Right lung (tissue), 2 donors: ENCODE measurements at regions not wholly inside any gene's neighbourhood (a gene's known extent, or its start where the extent isn't known, plus 50 kb on each side); places are given as distances from the start of the nearest gene placed in this dataset.

Source experiments
- DNase-seq, 2 donors: peaks; one replicate each; pipeline ENCODE4 v3.0.0-alpha.2; 2013

DNA sequence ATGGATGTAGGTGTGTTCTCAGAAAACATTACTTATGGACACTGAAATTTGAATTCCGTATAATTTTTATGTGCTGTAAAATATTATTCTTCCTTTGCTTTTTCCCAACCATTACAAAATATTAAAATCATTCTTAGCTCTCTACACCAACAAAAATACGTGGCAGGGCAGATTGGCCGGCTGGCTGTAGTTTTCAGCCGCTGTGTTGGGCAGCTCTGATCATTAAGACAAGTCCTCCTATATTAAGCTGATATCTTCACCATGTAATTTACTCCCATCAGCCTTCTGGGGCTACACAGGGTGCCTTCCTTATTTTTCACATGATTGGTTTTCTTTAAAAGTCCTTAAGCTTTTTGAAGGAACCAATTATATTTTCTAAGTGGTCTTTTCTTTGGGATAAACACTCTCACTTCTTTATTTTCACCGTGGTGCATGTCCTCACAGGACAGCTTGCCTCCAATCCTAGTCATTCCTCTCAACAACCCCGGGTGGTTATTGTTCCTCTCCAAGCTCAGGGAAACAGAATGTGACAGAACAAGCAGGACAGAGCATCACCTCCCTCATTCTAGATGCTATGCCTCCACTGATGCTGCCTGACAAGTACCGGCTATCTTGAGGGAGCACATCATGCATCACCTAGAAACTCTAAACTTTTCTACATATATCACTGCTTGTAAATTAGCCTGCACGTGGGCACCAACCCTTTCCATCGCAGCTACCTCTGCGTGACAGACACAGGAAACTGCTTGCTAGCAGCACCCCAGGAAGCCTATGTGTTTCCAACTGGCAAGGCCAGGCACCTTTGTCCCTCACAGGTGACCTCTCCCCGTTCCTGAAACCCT, 362.3 kb downstream of the MYCN start:
- DNase-seq = no peak

DNA sequence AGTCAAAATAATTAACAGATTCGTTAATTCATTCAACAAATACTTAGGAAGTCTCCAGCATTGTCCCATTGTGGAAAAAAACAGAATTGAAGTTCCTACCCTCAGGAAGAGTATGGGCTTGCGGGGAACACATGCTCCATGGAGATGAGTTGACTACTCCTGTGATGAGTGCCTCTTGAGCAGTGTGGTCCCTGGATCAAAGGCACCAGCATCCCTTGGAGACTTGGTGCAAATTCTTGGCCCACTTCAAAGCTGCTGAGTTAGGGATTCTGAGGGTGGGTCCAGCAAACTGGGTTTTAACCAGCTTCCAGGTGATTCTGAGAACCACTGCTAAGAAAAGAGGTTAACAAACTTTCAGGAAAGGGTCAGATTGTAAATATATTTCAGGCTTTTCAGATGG, 361.6 kb downstream of the MYCN start:
- no peak for DNase-seq

DNA sequence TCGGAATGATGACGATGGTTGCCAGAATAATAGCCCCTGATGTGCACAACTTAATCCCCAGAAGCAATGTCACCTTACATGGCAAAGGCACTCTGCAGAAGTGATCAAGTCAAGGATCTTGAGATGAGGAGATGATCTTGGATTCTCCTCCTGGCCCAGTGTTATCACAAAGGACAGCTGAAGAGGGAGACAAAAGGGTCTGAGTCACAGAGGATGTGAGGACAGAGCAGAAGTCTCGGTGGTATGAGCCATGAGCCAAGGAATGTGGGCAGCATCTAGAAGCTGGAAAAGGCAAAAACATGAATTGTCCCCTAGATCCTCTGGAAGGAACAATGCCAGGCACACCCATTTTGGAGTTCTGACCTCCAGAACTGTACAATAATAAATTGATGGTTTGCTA, 358.5 kb downstream of the MYCN start:
- no peak for DNase-seq

DNA sequence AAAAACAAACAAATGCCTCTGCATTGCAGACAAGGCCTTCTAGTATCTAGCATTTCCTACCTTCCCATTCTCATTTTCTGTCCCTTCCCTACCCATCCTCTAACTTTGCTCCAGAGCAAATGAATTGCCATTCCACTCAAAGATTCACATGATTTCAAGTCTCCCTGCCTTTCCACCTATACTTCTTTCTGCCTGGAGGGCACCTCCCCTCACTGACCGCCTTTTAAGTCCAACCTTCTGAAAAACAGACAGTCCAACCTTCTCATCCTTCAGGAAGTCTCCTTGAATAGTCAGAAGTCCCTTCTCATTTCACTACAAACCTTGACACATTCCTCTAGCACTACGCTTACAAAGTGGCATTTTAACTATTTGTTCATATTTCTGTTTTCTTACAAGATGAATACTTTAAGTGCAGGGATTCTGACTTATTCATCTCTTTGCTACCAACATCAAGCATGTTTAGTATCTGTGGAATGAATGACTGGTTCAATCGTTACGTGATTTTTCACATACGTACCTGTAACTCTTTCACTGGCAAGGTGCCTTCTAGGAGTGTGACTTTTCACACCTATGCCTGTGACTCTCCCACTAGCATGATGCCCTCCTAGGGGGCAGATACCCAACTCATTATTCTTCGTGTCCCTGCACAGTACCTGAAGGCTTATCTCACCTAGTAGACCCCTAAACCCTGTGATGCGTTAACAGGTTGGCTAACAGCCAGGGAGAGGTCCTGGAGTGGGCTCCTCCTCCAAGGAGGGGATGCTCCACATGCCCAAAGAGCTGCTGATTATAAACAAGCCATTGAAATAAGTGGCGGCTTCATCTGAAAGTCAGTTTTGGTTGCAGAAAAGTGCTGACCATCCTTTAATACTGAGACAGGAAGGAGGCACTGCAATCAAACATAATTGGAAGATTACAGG, 356.2 kb downstream of the MYCN start:
- DNase-seq = no peak

DNA sequence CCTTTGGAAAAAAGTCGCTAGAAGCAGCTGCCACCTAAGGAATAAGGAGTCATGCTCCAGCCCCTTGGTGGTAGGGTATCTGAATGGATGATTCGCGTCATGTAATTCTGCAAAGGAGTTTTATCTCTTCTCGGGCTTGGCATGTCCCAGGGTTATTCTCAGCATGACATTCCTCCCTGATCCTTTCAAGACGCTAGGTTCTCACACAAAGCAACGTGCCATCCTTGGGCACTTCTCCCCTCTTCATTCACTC, 355.6 kb downstream of the MYCN start:
- DNase-seq = no peak

DNA sequence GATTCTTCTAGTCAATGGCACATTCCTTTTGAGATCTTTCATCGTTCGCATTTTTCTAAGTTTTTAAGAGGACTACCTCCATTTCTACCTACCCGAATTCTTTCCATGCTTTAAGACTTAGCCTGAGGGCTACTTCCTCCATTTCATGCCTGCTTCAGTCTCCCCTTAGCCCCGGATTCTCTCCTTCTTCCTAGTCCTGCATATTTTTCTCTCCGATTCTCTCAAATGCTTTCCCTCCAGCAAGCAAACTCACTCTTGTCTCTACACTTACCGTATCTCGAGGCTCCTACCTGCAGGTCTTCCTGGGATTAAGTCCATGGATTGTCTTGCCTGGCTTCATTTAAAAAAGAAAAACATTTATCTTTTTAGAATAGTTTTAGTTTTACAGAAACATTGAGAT, 354.4 kb downstream of the MYCN start:
- DNase-seq = no peak

DNA sequence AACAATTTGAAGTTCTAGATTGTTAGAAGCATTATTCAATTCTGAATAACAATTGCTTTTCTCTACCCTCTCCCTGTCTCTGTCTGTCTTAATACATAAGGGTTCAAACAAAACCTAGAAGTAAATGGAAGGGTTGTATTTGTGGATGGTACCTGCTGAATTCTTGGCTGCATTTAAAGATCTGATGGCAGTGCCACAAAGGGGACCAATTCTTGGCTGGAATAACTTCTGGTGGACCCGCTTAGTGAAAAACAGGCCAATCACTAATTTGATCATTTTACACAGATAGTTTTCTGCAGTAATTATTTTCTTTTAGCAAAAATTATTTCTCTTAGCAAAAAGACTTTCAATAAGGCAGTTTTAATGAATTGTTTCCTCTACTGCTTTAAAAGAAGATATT, 353.5 kb downstream of the MYCN start:
- DNase-seq = no peak

DNA sequence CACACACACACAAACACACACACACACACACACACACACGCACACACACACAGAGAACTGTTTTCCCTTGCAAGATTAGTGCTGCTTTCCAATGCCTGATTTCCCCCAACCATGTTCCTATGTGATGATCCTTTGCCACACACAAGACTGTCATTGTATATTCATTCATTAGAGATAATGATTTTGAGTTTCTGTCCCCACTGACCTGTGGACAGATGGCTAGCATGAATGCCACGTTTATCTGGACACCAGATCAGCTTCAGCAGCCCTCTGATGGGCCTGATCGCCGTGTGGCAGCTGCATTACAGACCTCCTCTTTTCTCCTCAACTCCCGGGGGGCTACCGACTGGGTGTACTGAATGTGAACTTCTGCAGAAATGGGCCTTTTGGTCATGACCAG, 353.0 kb downstream of the MYCN start:
- no peak for DNase-seq

DNA sequence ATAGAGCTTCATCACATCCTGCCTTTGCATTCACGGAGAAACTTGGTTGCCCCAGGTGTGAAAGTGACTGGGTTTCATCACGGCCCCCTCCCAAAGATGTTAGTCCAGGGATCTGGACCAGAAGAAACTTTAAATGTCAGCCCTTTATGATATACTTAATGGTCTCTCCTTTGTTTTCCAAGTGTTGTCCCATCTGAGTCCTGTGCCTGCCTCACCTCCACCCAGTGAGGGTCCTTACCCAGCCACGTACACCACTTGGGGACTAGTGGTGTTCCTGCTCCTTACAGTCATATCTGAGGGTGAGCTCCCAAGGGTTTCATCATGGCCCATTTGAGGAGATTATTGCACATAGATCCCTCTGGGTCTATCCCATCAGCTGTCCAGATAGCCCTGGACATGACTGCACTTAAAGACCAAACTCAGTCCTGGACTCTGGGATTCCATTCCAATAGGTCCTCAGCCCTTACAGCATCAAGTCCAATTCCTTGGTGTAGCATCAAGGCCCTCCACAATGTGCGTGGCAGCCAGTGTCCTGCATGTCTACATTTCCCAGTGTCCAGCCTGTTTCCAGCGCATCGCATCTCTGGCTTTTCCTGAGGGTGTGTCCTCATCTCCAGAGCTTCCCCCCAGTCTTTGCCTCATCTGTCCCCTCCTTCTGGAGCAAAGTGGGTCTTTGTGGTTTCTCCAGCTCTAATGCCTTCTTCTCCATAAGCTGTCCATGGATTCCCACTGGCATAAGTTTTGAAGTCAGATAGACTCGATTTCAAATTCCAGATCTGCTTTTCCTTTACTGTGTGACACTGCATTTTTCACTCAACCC, 351.6 kb downstream of the MYCN start:
- no peak for DNase-seq

DNA sequence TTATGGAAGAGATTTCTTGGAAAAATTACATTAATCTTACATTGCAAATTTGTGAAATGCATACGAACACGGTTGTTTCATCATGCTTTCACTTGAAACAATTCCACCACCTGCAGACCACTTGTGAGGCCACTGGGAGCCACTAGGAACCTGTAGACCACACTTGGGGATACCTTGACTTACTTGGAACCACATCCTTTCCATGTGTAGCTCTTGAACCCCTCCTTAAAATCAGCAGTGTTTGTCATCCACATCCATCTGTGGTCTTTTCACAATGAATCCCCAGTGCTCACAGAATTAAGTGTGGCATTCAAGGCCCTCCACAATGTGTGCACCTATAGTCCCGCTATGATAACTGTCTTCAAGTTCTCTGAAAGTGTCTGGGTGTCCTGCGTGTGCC, 350.9 kb downstream of the MYCN start:
- DNase-seq = no peak

DNA sequence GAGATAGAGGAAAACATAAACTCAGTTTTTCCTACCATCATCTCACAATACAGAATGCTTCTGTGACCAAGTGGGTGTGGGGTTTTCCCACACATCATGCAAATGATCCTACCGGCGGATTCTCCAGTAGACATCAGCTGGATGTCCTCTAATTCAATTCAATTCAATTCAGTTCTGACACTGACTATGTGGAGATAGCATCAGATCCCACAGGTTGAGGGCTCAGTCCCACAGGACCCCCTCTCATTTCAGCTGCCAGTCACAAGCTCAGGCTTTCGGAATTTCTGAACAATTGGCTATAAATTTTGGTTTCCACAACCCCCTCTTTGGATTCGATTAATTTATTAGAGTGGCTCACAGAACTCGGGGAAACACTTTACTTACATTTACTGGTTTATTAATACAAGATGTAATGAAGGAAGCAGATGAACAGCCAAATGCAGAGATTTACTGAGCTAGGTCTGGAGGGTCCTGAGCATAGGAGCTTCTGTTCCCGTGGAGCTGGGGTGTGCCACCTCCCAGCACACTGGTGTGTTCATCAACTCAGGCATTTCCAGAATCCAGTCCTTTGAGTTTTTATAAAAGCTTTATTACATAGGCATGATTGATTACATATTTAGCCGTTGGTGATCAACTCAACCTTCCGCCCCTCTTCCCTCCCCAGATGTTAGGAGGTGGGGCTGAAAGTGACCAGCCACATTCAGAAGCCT, 350.1 kb downstream of the MYCN start:
- DNase-seq = no peak

DNA sequence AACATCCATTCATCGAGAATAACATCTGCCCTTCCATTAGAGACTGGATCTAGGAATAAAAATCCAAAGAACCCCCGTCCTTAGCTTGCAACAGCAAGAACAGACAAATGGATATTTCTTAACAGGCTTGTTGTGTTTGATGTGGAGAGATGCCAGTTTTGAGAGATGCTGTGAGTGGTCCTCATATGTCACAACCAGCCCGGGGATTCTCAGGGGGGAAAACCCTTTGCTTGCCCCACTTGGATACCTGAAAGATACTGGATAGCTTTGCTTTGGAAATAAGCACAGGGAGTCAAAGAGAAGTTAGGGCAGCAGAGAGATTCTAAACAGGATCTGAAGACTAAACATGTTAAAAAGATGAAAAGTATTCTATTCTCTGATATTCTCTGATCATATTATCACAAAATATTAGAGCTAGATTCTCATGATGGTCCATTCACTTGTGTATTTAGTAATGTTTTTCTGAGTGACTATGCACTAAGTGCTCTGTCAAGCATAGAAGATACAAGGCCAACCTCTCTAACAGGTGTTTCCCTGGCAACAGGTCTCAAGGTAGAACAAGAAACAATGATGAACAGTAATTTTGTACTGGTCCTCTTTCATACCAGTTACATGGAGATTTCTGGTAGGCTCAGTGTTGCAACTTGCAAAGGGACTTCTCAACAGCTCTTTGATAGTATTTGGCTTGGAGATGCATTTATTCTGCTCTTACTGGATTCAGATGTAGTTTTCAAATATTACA, 348.2 kb downstream of the MYCN start:
- no peak for DNase-seq

DNA sequence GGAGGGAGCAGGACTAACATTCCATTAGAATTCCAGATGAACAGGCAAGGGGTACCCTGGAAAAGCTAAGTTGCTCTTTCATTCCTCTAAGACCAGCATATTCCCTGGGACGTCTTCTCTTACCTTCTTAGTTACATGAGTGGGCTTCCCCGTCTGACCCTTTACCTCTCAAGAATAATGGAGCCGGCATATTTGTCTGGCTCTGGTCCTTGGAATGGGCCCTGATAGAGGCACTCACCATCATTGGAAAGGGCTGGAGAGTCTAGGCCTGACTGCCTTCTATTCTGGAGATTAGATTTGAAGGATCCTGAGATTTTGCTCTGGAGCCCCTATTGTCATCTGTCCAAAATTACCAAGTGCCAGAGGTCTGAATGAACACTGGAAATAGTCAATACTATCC, 347.5 kb downstream of the MYCN start:
- no peak for DNase-seq

DNA sequence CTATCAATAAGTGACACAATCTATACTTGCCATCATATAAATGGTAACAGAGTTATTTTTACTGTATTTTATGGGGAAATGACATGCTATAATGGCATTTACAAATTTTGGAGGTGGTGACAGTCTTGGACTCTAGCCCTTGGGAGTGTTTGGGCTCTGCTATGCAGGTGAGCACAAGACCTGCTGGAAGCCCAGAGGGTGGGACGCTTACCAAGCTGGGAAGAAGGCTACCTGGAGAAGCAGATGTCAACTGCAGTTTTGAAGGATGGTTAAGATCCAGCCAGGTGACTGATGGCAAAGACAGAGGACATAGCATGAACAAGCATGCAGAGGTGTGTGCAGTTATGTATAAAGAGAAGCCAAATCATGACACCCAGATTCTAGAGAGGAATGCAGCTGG, 346.9 kb downstream of the MYCN start:
- DNase-seq = no peak

DNA sequence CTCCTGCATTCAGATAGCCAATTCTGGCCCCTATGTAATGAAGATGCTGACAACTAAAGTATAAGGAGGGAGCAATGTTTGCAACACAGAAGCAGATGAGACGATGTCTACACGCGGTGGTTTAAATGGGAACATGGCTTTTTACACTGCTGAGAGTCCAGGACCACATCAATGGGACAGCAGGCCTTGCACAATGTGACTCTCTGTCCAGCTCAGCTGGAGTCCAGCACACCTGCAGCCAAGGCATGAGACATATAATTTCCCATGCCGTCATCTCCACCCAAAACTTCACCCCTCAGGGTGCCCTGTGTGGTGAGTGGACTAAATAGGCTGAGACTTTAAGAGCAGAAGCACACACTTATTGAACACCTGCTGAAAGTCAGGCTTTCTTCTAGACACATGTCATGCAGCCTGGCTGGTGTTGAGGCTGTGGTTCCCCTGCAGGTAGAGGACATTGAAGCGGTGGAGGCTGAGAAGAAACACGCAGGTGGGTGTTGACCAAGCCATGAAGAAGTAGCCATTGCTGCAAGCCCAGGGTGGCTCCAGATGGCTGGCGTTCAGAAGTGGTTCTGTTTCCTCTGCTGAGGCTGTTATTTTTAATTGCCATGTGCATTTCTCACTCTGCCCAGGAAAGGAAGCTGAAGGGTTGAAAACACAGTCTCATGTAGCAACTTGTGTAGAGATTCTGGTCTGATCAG, 345.6 kb downstream of the MYCN start:
- no peak for DNase-seq

DNA sequence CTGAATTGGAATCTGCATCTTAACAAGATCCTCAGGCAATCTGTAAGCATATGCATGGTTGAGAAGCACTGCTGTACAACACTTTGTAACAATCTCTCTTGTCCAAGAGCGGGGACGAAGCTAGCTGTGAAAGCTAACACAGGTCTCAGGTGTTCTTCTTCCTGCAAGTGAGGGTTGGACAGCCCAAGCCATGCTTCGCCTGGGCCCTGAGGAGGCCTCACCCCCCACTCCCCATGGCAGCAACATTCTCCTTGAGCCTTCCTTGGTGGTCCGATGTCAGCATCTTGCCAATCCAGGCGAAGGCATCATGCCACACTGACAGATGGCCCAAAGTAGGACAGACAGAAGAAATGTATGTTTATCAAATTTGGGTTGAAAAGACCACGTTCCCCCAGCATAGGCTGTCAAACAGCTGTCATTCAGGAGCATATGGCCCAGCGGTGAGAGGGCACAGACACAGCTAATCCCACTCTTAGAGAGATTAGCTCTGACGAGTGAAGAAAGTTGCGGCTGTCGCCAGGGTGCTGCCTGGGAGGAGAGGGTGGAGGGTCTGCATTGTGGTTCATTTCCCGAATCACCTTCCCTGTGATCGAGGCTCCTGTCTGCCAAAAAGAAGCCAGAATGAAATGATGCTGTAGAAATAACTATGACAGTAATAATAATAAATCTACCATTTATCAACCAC, 344.7 kb downstream of the MYCN start:
- no peak for DNase-seq

DNA sequence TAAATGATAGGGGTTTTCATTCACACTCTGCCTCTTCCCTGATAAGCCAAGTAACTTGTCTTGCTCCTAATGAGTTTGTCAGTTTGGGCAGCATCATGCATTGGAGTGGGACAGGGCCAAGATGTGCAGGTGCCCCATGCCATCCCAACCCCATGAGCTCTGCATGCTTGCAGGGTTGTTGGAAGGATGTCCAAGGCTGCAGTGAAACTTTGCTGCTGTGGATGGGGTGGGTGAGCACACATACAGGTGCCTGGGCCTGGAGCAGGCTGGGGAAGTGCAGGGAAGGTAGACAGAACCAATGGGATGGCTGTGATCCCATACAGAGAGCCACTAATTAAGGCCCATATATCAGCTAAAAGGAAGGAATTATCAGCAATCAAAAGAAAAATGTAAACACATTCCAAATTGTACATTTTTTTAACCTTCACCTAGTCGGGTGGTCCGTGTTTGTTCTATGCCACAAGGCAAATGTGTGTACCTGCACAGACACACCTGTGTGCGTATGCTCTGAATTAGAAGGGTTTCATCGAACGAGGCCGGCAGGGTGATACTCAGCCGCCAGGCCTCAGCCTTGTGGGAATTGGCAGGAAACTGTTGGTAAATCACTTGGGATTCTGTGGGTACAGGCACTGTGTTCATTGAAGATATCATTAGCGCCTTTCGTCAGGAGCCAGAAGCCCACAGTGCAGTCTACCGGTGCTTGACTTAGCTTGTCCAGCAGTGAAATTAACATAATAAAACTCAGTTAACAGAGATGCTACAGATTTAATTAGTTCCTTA, 342.9 kb downstream of the MYCN start:
- DNase-seq = no peak

DNA sequence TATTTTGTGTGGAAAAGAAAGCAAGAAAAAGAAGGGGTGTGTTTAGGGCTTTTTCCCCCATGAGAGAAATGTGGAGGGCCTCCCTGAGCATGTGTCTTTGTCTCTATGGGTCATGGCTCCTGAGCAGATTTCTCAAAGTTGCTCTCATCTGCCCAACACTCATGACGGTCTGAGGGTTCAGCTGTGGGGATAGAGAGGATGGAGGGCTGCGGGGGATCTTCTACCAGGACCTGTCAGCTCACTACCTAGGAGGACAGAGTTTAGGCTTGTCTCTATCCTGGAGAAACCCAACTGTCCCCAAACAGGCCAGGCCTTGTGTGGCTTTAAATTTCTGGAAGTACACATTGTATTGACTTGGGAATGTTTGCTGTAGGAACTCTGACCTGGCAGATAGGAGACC, 342.2 kb downstream of the MYCN start:
- DNase-seq = no peak
